ENCODE measurements at regions not wholly inside any gene's neighbourhood (a gene's known extent, or its start where the extent isn't known, plus 50 kb on each side); places are given as distances from the start of the nearest gene placed in this dataset.

DNA sequence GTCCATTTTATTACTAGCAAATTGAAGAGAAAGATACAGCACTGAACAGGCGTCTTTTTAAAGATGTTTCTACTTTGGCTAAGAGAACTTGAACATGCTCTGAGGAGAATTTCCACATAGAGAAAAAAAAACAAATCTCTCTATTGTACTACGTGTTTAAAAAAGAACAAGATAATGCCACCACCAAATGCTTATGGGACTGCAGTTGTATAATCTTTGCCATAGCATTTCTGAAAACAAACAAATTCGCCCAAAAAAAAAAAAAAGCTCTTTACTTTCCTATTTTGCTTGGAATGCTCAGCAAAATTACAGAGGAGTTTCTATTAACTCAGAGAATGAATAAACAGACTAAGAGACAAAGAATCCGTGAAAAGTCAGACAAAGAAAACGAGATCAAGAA is 114.2 kb downstream of the CNTN3 start:
- no peak for TF ChIP-seq GABPA (IDR thresholded peaks at IDR 0.05; ENCODE audit: low read depth)
- TF ChIP-seq, protein P1, sequence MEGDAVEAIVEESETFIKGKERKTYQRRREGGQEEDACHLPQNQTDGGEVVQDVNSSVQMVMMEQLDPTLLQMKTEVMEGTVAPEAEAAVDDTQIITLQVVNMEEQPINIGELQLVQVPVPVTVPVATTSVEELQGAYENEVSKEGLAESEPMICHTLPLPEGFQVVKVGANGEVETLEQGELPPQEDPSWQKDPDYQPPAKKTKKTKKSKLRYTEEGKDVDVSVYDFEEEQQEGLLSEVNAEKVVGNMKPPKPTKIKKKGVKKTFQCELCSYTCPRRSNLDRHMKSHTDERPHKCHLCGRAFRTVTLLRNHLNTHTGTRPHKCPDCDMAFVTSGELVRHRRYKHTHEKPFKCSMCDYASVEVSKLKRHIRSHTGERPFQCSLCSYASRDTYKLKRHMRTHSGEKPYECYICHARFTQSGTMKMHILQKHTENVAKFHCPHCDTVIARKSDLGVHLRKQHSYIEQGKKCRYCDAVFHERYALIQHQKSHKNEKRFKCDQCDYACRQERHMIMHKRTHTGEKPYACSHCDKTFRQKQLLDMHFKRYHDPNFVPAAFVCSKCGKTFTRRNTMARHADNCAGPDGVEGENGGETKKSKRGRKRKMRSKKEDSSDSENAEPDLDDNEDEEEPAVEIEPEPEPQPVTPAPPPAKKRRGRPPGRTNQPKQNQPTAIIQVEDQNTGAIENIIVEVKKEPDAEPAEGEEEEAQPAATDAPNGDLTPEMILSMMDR (IDR thresholded peaks at IDR 0.05): no peak
- no peak for TF ChIP-seq ELF1 (IDR thresholded peaks at IDR 0.05)
- TF ChIP-seq EP300 (IDR thresholded peaks at IDR 0.05; ENCODE audit: borderline replicate concordance in 1 of 2, low read depth in 1 of 2, low read length in 1 of 2): no peak
- TF ChIP-seq POLR2AphosphoS5 (IDR thresholded peaks at IDR 0.05; ENCODE audit: low read depth, low read length): no peak
- TF ChIP-seq EZH2phosphoT487 (IDR thresholded peaks at IDR 0.05; ENCODE audit: borderline replicate concordance, low read depth): no peak
- TF ChIP-seq, protein P2, sequence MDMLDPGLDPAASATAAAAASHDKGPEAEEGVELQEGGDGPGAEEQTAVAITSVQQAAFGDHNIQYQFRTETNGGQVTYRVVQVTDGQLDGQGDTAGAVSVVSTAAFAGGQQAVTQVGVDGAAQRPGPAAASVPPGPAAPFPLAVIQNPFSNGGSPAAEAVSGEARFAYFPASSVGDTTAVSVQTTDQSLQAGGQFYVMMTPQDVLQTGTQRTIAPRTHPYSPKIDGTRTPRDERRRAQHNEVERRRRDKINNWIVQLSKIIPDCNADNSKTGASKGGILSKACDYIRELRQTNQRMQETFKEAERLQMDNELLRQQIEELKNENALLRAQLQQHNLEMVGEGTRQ (IDR thresholded peaks at IDR 0.05; ENCODE audit: borderline replicate concordance, low read depth, low read length): no peak
- TF ChIP-seq RCOR1 (IDR thresholded peaks at IDR 0.05; ENCODE audit: low read length): no peak
- no peak for TF ChIP-seq GATA2 (CRISPR knock-in tag; IDR thresholded peaks at IDR 0.05)
- no peak for TF ChIP-seq REST (IDR thresholded peaks at IDR 0.05; ENCODE audit: low read depth, low read length)
